Ovary (tissue), 3 donors: ENCODE measurements at regions not wholly inside any gene's neighbourhood (a gene's known extent, or its start where the extent isn't known, plus 50 kb on each side); places are given as distances from the start of the nearest gene placed in this dataset.

Source experiments
- EP300 ChIP-seq: sonication (generic); formaldehyde crosslinking; IDR thresholded peaks from one replicate; pipeline ENCODE4 v1.6.1; 2017; ENCODE audit warnings: antibody characterized with exemption
- POLR2A ChIP-seq: fragments of 450-650 bp; IDR thresholded peaks from one replicate; pipeline ENCODE4 v1.6.1; 2017; ENCODE audit warnings: antibody characterized with exemption, mild to moderate bottlenecking, moderate library complexity
- TF ChIP-seq, protein P1 (sequence below), 3 donors: fragments of 450-650 bp in 2 of 3; fragments of 200-600 bp in 1 of 3; IDR thresholded peaks; one replicate each; pipeline versions ENCODE4 v1.5.1 to v1.8.0; 2016 to 2022; ENCODE audit warnings: antibody characterized with exemption in 3 of 3, mild to moderate bottlenecking in 1 of 3
- donor health status: DM: no; HTN: no; CAD: no.

GRCh38 chr15:94749811-94750617 is 518.7 kb downstream of the MCTP2 start:
- TF ChIP-seq, protein P1, sequence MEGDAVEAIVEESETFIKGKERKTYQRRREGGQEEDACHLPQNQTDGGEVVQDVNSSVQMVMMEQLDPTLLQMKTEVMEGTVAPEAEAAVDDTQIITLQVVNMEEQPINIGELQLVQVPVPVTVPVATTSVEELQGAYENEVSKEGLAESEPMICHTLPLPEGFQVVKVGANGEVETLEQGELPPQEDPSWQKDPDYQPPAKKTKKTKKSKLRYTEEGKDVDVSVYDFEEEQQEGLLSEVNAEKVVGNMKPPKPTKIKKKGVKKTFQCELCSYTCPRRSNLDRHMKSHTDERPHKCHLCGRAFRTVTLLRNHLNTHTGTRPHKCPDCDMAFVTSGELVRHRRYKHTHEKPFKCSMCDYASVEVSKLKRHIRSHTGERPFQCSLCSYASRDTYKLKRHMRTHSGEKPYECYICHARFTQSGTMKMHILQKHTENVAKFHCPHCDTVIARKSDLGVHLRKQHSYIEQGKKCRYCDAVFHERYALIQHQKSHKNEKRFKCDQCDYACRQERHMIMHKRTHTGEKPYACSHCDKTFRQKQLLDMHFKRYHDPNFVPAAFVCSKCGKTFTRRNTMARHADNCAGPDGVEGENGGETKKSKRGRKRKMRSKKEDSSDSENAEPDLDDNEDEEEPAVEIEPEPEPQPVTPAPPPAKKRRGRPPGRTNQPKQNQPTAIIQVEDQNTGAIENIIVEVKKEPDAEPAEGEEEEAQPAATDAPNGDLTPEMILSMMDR (IDR thresholded peaks at IDR 0.05) = no peak
- no peak for TF ChIP-seq POLR2A
- TF ChIP-seq EP300 = no peak
